Body of pancreas (tissue), 4 donors: ENCODE measurements at regions not wholly inside any gene's neighbourhood (a gene's known extent, or its start where the extent isn't known, plus 50 kb on each side); places are given as distances from the start of the nearest gene placed in this dataset.

Experiments
- ATAC-seq: fragments of 150-250 bp; one replicate; pipeline ENCODE4 v1.9.1; 2016
- DNase-seq, 4 donors: peaks; one replicate each; pipeline ENCODE4 v3.0.0-alpha.2; 2019
- H3K27ac ChIP-seq, 4 donors: fragments of 200-600 bp; sonication (generic); 1 replicate in 3 of 4; 2 replicates in 1 of 4; pipeline versions ENCODE4 v1.5.1 to v1.6.1; 2016 to 2019; ENCODE audit warnings: mild to moderate bottlenecking in 1 of 4, mixed read lengths in 1 of 4, moderate library complexity in 1 of 4
- H3K27me3 ChIP-seq, 2 donors: fragments of 200-600 bp; sonication (generic); one replicate each; pipeline ENCODE4 v1.6.0; 2016; ENCODE audit warnings: mild to moderate bottlenecking in 1 of 2
- H3K36me3 ChIP-seq, 2 donors: fragments of 200-600 bp; sonication (generic); replicated peaks in 1 of 2; 2 replicates each; pipeline ENCODE4 v1.5.1; 2016; ENCODE audit warnings: low read depth in 2 of 2; ENCODE audit not compliant: insufficient read depth in 1 of 2
- H3K4me1 ChIP-seq: fragments of 200-600 bp; sonication (generic); one replicate; pipeline ENCODE4 v1.6.0; 2016
- H3K4me3 ChIP-seq, 2 donors: fragments of 200-600 bp; sonication (generic); 1 replicate in 1 of 2; 2 replicates in 1 of 2; pipeline ENCODE4 v1.5.1; 2016 to 2019
- H3K9me3 ChIP-seq, 3 donors: fragments of 200-600 bp; sonication (generic); 1 replicate in 2 of 3; 2 replicates in 1 of 3; pipeline ENCODE4 v1.5.1; 2016
- POLR2A ChIP-seq, 3 donors: fragments of 450-650 bp; IDR thresholded peaks; one replicate each; pipeline ENCODE4 v1.6.1; 2016; ENCODE audit warnings: antibody characterized with exemption in 3 of 3, mild to moderate bottlenecking in 2 of 3
- WGBS, 2 donors: methylation state at CpG; one replicate each; pipeline ENCODE4 v1.1.5; 2017; 5-methylcytosine and 5-hydroxymethylcytosine counted together
- intact Hi-C: fragments of 100-400 bp; cut with DNase I; formaldehyde crosslinking; loops from one replicate; pipeline ENCODE4 v1.15.1; 2023
- TF ChIP-seq, protein P1 (sequence below), 7 experiments: fragments of 450-650 bp in 4 of 7; fragments of 200-600 bp in 3 of 7; sonication (generic) in 3 of 7; IDR thresholded peaks; one replicate each; pipeline ENCODE4 v1.5.1; 2016 to 2019; ENCODE audit warnings: antibody characterized with exemption in 7 of 7

DNA sequence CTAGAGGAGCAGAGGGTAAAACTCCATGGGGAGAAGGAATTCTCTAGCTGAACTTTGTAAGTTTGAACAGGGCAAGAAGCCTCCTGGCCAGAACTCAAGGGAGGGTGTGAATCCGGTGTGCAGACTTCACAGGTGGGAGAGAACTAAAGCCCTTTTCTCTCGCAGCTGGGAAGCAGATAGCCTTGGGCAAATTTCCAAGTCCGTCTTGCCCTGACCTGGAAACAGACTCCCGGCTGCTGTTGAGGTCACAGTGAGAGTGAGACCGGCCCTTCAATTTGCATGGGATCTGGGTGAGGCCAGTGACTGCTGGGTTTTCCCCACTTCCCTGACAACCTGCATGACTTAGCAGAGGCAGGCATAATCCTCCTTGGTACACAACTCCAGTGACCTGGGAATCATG is 94.5 kb upstream of the ZNF827 start:
- TF ChIP-seq, protein P1, sequence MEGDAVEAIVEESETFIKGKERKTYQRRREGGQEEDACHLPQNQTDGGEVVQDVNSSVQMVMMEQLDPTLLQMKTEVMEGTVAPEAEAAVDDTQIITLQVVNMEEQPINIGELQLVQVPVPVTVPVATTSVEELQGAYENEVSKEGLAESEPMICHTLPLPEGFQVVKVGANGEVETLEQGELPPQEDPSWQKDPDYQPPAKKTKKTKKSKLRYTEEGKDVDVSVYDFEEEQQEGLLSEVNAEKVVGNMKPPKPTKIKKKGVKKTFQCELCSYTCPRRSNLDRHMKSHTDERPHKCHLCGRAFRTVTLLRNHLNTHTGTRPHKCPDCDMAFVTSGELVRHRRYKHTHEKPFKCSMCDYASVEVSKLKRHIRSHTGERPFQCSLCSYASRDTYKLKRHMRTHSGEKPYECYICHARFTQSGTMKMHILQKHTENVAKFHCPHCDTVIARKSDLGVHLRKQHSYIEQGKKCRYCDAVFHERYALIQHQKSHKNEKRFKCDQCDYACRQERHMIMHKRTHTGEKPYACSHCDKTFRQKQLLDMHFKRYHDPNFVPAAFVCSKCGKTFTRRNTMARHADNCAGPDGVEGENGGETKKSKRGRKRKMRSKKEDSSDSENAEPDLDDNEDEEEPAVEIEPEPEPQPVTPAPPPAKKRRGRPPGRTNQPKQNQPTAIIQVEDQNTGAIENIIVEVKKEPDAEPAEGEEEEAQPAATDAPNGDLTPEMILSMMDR (IDR thresholded peaks at IDR 0.05) = no peak
- no peak for TF ChIP-seq POLR2A (IDR thresholded peaks at IDR 0.05)
- no peak overlapping the region for H3K4me3 ChIP-seq
- ATAC-seq (peak; percentile 60), DNase-seq (peak; percentile 32 to 62 (median 56))
- no peaks in the 10 kb centered on the region for H3K36me3 ChIP-seq
- no peaks in the 10 kb centered on the region for H3K27me3 ChIP-seq
- no peaks in the 10 kb centered on the region for H3K9me3 ChIP-seq
- WGBS, 2 donors = 15 to 22% methylated on average over 5 of the region's 5 CpGs
- peaks cover 18% of the 10 kb centered on the region for H3K4me1 ChIP-seq
- intact Hi-C loops = no loop called here
- no peak overlapping the region for H3K27ac ChIP-seq

DNA sequence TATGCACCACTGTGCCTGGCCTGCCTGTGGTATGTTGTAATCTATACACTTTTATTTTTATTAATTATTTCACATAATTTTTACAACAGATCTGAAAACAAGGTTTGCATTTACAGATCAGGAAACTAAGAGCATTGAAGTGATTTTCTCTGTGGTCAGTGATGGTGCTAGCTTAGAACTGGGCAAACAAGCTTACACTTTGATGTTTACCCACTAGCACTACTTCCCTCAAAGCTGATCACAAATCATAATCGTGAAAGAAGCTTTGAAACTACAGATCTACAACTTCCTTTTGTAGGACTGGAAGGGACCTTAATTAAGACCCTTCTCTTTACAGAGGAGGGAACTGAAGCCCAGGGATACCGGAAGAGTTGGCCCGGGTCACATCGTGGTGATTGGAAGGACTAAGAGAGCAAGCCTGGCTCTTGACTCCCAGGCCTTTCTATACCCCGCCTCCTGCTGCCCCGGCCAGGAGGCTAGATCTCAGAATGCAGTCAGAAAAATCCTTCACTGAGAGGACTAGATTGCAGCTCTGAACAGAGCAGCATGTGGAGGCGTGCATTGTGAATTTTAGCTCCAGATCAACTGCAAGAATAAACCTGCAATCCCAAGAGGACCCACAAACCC is 93.7 kb upstream of the ZNF827 start:
- H3K4me3 ChIP-seq = no peak overlapping the region
- intact Hi-C loops = no loop called here
- no peaks in the 10 kb centered on the region for H3K9me3 ChIP-seq
- 42 to 55% methylated on average over 6 to 7 of the region's 7 CpGs for WGBS, 2 donors
- ATAC-seq = no peak
- TF ChIP-seq, protein P1 (IDR thresholded peaks at IDR 0.05) = no peak
- no peak for TF ChIP-seq POLR2A (IDR thresholded peaks at IDR 0.05)
- H3K27ac ChIP-seq = no peak overlapping the region
- no peaks in the 10 kb centered on the region for H3K27me3 ChIP-seq
- no peak for DNase-seq
- H3K36me3 ChIP-seq = no peaks in the 10 kb centered on the region
- H3K4me1 ChIP-seq = peaks cover 18% of the 10 kb centered on the region

DNA sequence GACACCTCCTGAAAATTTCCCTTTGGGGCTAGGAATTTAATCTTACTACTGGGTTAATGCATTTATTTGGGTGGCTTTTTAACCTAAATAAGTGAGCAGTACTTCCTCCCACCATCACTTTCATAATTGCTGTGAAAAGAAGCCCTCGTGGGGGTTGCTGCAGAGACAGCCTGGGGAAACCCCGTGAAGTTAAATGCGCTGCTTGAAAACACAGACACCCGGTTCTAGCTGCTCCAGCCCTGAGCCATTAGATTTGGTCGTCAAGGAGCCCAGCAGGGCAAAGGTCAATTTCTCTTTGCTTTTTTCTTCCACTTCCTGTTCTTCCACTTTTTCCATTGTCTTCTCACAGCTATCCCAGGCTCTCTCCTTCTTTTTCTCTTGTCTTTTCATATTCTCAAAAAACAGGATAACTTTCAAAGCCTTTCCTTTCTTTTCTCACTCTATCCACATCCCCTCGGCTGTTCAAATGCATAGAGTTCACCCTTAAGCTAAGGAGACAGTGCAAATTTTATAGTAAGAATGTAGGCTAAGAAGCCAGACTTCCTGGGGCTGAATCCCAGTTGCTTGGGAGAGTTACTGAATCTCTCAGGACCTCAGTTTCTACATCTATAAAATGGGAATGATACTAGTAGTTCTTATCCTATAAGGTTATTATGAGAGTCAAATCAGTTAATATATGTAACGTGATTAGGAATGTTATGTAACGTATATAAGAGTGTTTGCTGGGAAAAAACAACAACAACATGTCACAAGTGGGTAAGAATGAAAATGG is 91.5 kb upstream of the ZNF827 start:
- intact Hi-C loops = no loop called here
- TF ChIP-seq POLR2A (IDR thresholded peaks at IDR 0.05) = no peak
- TF ChIP-seq, protein P1 (IDR thresholded peaks at IDR 0.05) = no peak
- Histone ChIP-seq H3K27ac (no peak overlapping the region), H3K4me1 (peaks cover 18% of the 10 kb centered on the region), H3K9me3 (no peaks in the 10 kb centered on the region), H3K4me3 (no peak overlapping the region), H3K27me3 (no peaks in the 10 kb centered on the region), H3K36me3 (no peaks in the 10 kb centered on the region)
- WGBS, 2 donors = 30 to 31% methylated on average over 8 of the region's 8 CpGs
- ATAC-seq (peak; percentile 52), DNase-seq (peak; percentile 14 to 38 (median 17))

DNA sequence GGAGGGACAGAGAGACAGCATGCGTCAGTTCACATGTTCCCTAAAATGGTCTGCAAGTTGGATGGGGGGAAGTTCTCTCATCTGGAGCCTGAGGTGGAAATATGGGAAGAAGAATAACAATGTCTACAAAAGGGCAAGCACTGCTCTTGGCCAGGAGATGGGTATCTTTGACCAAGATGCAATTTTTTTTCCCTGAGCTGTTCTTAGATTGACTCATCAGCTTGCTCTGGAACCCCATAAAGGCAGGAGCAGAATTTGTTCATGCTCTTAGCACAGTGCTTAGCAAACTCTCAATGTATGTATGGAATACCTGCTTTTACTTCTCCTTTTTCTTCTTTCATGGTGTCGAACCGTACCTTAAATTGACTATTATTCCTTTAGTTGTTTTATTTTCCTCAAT is 90.5 kb upstream of the ZNF827 start:
- TF ChIP-seq, protein P1 (IDR thresholded peaks at IDR 0.05) = no peak
- no peak for TF ChIP-seq POLR2A (IDR thresholded peaks at IDR 0.05)
- H3K27ac ChIP-seq = no peak overlapping the region

More for the DNA sequence above, 90.5 kb upstream of the ZNF827 start:
- H3K4me3 ChIP-seq = no peak overlapping the region
- WGBS, 2 donors = 68 to 92% methylated on average over 3 of the region's 3 CpGs
- no peak for ATAC-seq
- intact Hi-C loops = no loop called here
- no peaks in the 10 kb centered on the region for H3K27me3 ChIP-seq
- H3K9me3 ChIP-seq = no peaks in the 10 kb centered on the region
- no peaks in the 10 kb centered on the region for H3K36me3 ChIP-seq
- DNase-seq = no peak
- H3K4me1 ChIP-seq = peaks cover 18% of the 10 kb centered on the region
